NCI-H2171 (cell line): ENCODE measurements at regions not wholly inside any gene's neighbourhood (a gene's known extent, or its start where the extent isn't known, plus 50 kb on each side); places are given as distances from the start of the nearest gene placed in this dataset.
"Not testable (repeated sequence)": the region's sequence is repeated elsewhere in the genome, so short reads cannot be mapped to it uniquely, and the experiment has no call there.

Experiments used
- DNase-seq: peaks from one replicate; lab custom pipeline; 2025; lab: John Stamatoyannopoulos, UW

GRCh38 chr4:43435291-43435690, 542.8 kb downstream of the GRXCR1 start:
- no peak for DNase-seq

- no peak for DNase-seq
Observed at GRCh38 chr4:43452948-43453347, 560.4 kb downstream of the GRXCR1 start.

DNA sequence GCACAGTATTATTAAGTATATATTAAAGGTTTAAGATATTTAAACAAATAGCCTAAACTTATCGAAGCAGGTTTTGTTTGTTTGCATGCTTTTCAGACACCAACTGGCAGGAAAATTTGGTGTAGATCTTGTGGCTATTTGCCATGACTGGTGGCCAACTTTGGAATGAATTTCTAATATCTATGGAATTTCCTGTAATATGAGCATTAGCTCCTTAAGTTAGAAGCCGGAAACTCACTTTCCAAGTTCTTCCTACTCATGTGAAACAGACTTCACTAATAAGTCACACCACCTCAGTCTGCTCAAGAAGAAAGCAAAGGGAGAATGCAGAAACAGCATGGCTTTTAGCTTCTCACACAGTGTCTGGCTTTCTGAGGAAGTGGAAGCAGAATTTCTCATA, 563.9 kb downstream of the GRXCR1 start:
- DNase-seq, result no peak

DNA sequence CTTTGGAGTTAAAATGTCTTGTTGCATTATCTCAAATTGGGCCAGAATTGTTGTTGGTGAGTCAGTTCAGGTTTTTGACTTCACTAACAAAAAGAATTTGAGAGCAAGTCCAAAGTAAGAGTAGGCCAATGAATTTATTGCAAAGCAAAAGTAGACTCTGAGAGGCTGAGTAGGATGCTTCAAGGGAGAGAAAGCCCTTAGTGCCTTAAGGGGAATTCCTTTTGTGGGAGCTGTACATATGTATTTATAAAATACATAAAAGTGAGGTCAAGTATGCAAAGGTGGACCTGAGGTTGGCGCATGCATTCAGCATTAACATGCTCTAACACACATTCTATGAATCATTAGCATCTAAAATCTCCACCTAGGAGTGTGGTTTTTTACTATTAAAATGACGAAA, 565.4 kb downstream of the GRXCR1 start:
- DNase-seq, result no peak

GRCh38 chr4:43458293-43458692, 565.8 kb downstream of the GRXCR1 start:
- no peak for DNase-seq

GRCh38 chr4:43471950-43472349, 579.4 kb downstream of the GRXCR1 start:
- no peak for DNase-seq

- no peak for DNase-seq
Observed at GRCh38 chr4:43481526-43481925, 589.0 kb downstream of the GRXCR1 start.

DNA sequence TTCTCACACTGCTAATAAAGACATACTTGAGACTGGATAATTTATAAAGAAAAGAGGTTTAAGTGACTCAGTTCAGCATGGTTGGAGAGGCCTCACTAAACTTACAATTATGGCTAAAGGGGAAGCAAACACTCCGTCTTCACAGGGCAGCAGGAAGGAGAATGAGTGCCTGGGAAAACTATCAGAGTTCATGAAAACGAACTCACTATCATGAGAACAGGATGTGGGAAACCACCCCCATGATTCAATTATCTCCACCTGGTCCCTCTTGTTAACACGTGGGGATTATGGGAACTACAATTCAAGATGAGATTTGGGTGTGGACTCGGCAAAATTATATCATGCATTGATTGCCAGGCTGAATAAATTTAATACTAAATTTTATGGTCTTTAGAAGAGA, 592.7 kb downstream of the GRXCR1 start:
- no peak for DNase-seq

GRCh38 chr4:43496188-43496587, 603.7 kb downstream of the GRXCR1 start:
- no peak for DNase-seq

DNA sequence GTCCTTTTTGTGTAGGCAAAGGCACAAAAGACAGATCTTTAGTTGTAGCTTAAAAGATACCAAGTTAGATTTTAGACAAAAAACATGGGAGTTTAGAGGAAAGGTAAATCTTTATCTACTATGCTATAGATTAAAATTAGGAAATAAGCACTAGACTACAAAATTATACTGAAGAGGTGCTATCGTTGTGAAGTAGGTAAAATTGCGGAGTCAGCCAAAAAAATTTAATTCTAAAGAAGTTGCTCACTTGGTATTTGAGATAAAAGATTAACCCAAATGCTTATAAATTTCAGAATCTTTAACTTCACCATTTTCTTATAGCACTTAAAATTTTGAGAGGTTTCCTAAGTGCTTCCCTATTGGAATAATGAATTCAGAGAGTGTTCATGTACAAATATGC, 604.1 kb downstream of the GRXCR1 start:
- DNase-seq, result no peak

- not testable (repeated sequence) for DNase-seq
Observed at GRCh38 chr4:43505823-43506222, 613.3 kb downstream of the GRXCR1 start.

DNA sequence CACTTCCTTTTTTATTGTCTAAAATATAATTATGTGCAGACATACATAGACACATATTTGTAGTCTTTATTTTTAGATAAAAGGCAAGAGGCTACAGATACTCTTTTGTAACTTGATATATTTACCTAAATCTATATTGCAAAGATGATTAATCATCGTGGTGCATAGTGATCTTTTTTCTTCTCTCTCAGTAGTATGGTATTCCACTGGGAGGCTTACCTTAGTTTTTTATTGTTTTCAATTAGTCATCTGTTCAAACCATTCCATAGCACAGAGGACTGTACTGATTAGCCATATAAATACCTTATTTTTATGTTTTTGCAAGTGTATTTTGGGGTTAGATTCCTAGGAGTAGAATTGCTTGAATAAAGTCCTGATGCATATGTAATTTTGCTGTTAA, 619.7 kb downstream of the GRXCR1 start:
- DNase-seq, result no peak

- no peak for DNase-seq
Observed at GRCh38 chr4:43525646-43526045, 633.1 kb downstream of the GRXCR1 start.

DNA sequence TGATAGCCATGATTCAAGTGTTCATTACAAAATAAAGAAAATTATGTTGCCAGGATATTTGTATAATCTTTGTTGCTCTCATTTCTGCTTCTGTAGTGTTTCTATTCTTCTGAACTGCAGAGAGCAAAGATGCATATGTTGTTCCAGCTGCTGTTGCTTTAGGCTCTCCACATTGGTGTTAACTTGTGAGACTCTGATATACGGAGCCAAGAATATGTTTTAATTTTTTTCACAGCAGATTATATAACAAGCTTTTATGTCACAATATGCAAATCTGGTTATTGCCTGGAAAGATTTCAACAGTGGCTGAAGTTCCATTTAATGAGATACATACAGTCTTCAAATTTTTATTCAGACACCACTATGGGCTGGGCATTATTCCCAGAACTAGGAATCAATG, 655.0 kb downstream of the GRXCR1 start:
- DNase-seq, result no peak

GRCh38 chr4:43550981-43551627, 658.6 kb downstream of the GRXCR1 start:
- DNase-seq, result no peak

DNA sequence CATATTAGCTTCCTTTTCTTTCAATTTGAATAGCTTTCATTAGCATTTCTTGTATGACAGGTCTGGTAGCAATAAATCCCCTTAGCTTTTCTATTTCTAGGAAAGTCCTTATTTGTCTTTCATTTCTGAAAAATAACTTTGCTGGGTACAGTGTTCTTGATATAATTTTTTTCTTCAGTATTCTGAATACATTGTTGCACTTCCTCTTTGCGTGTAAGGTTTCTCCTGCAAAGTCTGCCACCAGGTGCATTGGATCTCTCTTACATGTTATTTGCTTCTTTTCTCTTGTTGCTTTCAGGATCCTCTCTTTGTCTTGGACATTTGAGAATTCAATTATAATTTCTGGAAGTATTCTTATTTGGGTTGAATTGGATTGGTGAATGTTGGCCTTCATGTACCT, 663.7 kb downstream of the GRXCR1 start:
- DNase-seq, result no peak

DNA sequence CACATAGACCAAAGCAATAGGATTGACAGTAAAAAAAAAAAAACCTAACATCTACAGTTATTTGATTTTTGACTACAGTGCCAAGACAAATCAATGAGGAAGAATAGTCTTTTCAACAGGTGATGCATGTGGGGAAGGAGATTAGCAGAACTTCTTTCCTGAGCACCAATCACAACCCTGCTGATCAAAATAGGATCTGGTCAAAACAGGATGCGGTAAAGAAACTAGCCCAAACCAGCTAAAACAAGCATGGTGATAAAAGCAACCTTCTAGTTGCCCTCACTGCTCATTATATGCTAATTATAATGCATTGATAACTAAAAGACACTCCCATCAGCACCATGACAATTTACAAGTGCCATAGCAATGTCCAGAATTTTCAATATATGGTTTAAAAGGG, 667.5 kb downstream of the GRXCR1 start:
- no peak for DNase-seq

DNA sequence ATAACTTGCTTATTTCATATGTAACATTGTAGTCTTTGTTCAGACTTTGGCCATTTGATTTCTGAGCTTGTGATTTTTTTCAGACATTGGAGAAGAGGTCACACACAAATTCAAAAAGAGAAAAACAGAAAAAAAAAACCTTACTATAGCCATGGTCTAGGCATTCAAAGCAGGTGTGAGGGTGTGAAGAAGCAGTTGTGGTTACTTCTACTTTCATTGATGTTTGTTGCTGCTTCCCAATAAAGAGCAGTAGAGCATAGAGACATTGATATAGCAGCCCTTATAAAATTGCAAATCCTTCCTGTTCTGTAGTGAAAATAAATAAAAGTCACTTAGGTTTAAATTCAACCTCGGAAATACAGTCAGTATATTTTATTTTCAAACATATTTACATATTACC, 671.6 kb downstream of the GRXCR1 start:
- no peak for DNase-seq

- DNase-seq, result peak; percentile 52
Observed at GRCh38 chr4:43564591-43564990, 672.1 kb downstream of the GRXCR1 start.

DNA sequence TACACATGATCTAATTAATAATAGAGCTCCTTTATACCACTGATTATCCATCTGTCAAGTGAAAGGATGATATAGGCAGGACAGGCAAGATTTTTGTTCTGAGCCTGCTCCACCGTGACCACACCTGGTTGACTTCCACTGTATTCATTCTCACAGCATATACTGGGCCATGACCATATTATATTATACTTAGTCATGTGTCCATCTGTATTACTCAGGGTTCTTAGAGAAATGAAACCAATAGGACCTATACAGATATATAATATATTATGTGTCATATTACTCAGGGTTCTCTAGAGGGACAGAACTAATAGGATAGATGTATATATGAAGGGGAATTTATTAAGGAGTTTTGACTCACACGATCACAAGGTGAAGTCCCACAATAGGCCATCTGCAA, 675.1 kb downstream of the GRXCR1 start:
- DNase-seq, result no peak

DNA sequence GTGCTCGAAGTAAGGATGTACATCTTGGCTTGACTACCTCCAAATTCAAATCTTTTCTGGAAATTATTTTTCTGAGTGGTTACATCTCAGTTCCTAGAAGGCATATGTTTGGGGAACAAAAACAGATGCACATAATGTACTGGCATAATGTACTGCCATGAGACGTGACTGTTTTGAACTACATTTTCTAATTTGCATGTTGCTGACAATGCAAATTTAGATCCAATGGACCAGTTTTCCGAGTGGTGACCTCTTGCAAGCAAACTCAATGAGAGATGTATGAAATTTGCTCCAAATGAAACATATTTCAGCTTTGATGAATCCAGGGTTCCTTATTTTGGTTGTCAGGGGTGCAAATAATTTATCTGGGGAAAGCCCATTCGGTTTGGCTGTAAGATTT, 694.3 kb downstream of the GRXCR1 start:
- DNase-seq, result no peak

- DNase-seq, result no peak
Observed at GRCh38 chr4:43587758-43588157, 695.2 kb downstream of the GRXCR1 start.

- no peak for DNase-seq
Observed at GRCh38 chr4:43607400-43607799, 714.9 kb downstream of the GRXCR1 start.

- DNase-seq, result no peak
Observed at GRCh38 chr4:43607827-43608461, 715.4 kb downstream of the GRXCR1 start.
